Stomach (tissue), 8 donors: ENCODE measurements at regions not wholly inside any gene's neighbourhood (a gene's known extent, or its start where the extent isn't known, plus 50 kb on each side); places are given as distances from the start of the nearest gene placed in this dataset.
A peak's percentile ranks its signal among the peaks of the same experiment; 100 is the strongest.

Experiments
- DNase-seq, 2 donors: peaks; one replicate each; pipeline versions ENCODE4 v3.0.0 to v3.0.0-alpha.2; 2013 to 2019
- H3K27ac ChIP-seq, 5 donors: fragments of 200-600 bp in 4 of 5; sonication (generic) in 4 of 5; one replicate each; pipeline ENCODE4 v1.5.1; 2013 to 2019; ENCODE audit warnings: mild to moderate bottlenecking in 1 of 5, moderate library complexity in 1 of 5
- H3K27me3 ChIP-seq, 3 donors: fragments of 200-600 bp; sonication (generic); one replicate each; pipeline ENCODE4 v1.5.1; 2017 to 2019; ENCODE audit warnings: mixed run types in 1 of 3
- H3K36me3 ChIP-seq, 4 donors: fragments of 200-600 bp; sonication (generic); 1 replicate in 3 of 4; 2 replicates in 1 of 4; pipeline ENCODE4 v1.5.1; 2016 to 2019
- H3K4me1 ChIP-seq, 4 donors: fragments of 200-600 bp; sonication (generic); one replicate each; pipeline ENCODE4 v1.5.1; 2016 to 2019
- H3K4me3 ChIP-seq, 4 donors: fragments of 200-600 bp; sonication (generic) in 3 of 4; one replicate each; pipeline ENCODE4 v1.5.1; 2016 to 2019; ENCODE audit warnings: mild to moderate bottlenecking in 1 of 4
- H3K9me3 ChIP-seq, 4 donors: fragments of 200-600 bp; sonication (generic); one replicate each; pipeline ENCODE4 v1.5.1; 2016 to 2019
- CTCF ChIP-seq, 7 experiments: fragments of 450-650 bp in 4 of 7; fragments of 200-600 bp in 3 of 7; sonication (generic) in 3 of 7; IDR thresholded peaks; one replicate each; pipeline ENCODE4 v1.5.1; 2016 to 2019; ENCODE audit warnings: antibody characterized with exemption in 7 of 7, control low read depth in 2 of 7, mild to moderate bottlenecking in 1 of 7
- EP300 ChIP-seq: sonication (generic); formaldehyde crosslinking; IDR thresholded peaks from one replicate; pipeline ENCODE4 v1.6.1; 2017; ENCODE audit warnings: antibody characterized with exemption
- POLR2A ChIP-seq, 4 donors: fragments of 450-650 bp; IDR thresholded peaks; one replicate each; pipeline ENCODE4 v1.6.1; 2016; ENCODE audit warnings: antibody characterized with exemption in 4 of 4, control low read depth in 2 of 4, mild to moderate bottlenecking in 1 of 4, moderate library complexity in 1 of 4
- POLR2AphosphoS5 ChIP-seq, 3 donors: sonication (generic); formaldehyde crosslinking; IDR thresholded peaks; one replicate each; pipeline ENCODE4 v1.6.1; 2016; ENCODE audit warnings: antibody characterized with exemption in 3 of 3
- WGBS, 5 donors: extraction: QIAGEN DNeasy Blood & Tissue Kit in 3 of 5; methylation state at CpG; one replicate each; pipeline versions ENCODE4 v1.1.5 to v1.1.7; 2013 to 2018; 5-methylcytosine and 5-hydroxymethylcytosine counted together
- intact Hi-C: fragments of 100-400 bp; cut with DNase I; formaldehyde crosslinking; loops from one replicate; pipeline ENCODE4 v1.15.1; 2023; ENCODE audit warnings: low total_unique reads
- donor health status: healthy with polysubstance abuse.
- donor health status: Bipolar disorder and iron deficiency.
- donor health status: healthy.

GRCh38 chr1:238063454-238063853 is 172.7 kb upstream of the ZP4 start:
- peak in 1 of 2 donors; percentile 69 for DNase-seq
- 78 to 91% (median 86%) methylated on average over 4 of the region's 4 CpGs for WGBS, 5 donors
- no peaks in the 10 kb centered on the region for H3K36me3 ChIP-seq
- intact Hi-C loops: no loop called here
- no peak overlapping the region for H3K4me3 ChIP-seq
- H3K27me3 ChIP-seq: no peaks in the 10 kb centered on the region
- H3K4me1 ChIP-seq: no peaks in the 10 kb centered on the region
- no peak overlapping the region for H3K27ac ChIP-seq
- TF ChIP-seq POLR2A (IDR thresholded peaks at IDR 0.05): no peak
- TF ChIP-seq POLR2AphosphoS5 (IDR thresholded peaks at IDR 0.05): no peak
- TF ChIP-seq EP300: no peak
- TF ChIP-seq CTCF (IDR thresholded peaks at IDR 0.05): no peak
- H3K9me3 ChIP-seq: peaks cover 0 to 10% (median 1%) of the 10 kb centered on the region in 4 donors

GRCh38 chr1:238061967-238062613 is 171.4 kb upstream of the ZP4 start:
- Histone ChIP-seq H3K4me3 (no peak overlapping the region), H3K27ac (no peak overlapping the region), H3K27me3 (no peaks in the 10 kb centered on the region), H3K36me3 (no peaks in the 10 kb centered on the region), H3K4me1 (no peaks in the 10 kb centered on the region), H3K9me3 (peaks cover 0 to 18% (median 9%) of the 10 kb centered on the region in 4 donors)
- TF ChIP-seq POLR2A (IDR thresholded peaks at IDR 0.05): no peak
- no peak for TF ChIP-seq CTCF (IDR thresholded peaks at IDR 0.05)
- no peak for TF ChIP-seq POLR2AphosphoS5 (IDR thresholded peaks at IDR 0.05)
- no peak for TF ChIP-seq EP300
- WGBS, 5 donors: 68 to 83% (median 75%) methylated on average over 3 of the region's 3 CpGs
- intact Hi-C loops: no loop called here
- peak in 1 of 2 donors; percentile 12 for DNase-seq

- Histone ChIP-seq H3K36me3 (no peaks in the 10 kb centered on the region), H3K4me1 (no peaks in the 10 kb centered on the region), H3K4me3 (no peak overlapping the region), H3K27me3 (no peaks in the 10 kb centered on the region), H3K9me3 (peaks cover 0 to 18% (median 9%) of the 10 kb centered on the region in 4 donors), H3K27ac (no peak overlapping the region)
- peak in 1 of 2 donors; percentile 17 for DNase-seq
- intact Hi-C loops: no loop called here
- no peak for TF ChIP-seq POLR2AphosphoS5 (IDR thresholded peaks at IDR 0.05)
- TF ChIP-seq CTCF (IDR thresholded peaks at IDR 0.05): no peak
- TF ChIP-seq EP300: no peak
- TF ChIP-seq POLR2A (IDR thresholded peaks at IDR 0.05): no peak
- 33 to 51% (median 36%) methylated on average over 2 of the region's 2 CpGs for WGBS, 5 donors
Observed at GRCh38 chr1:238060061-238060460, 169.3 kb upstream of the ZP4 start.

DNA sequence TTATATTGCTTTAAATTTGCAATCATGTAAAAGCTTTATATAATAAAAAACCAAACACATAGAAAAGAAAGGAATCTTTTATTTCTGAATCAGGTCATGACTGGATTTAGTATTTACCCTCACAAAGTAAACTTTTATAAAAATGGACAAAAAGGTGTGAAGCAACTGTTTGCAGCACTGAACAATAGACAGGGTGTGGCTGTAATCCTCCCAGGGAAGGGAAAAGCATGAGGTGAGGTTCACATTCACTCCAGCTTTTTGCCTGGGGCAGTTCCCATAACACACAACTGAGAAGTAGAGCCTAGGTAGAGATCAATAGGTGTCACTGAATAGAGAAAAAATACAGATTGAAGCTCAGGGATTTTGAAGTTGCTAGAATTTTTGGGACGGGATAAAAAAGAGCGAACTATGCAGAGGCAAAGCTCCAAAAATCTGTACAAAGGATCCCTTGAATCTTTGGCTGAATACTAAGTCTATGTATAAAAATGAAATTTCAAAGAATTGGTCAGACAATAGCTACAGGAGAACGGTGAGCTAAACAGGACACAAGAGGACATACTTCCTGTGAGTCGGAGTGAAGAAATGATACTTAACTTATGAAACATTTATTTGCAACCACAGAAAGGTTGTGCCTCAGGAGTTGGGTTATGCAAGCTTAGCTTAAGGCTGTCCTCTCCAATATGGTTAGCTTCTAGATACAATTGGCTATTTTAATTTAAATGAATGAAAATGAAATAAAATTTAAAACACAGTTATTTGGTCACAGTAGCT is 162.0 kb upstream of the ZP4 start:
- no peaks in the 10 kb centered on the region for H3K36me3 ChIP-seq
- no peaks in the 10 kb centered on the region for H3K27me3 ChIP-seq
- peak in 1 of 2 donors; percentile 56 for DNase-seq
- H3K4me1 ChIP-seq: no peaks in the 10 kb centered on the region
- TF ChIP-seq EP300: no peak
- no peak for TF ChIP-seq POLR2A (IDR thresholded peaks at IDR 0.05)
- no peak for TF ChIP-seq CTCF (IDR thresholded peaks at IDR 0.05)
- TF ChIP-seq POLR2AphosphoS5 (IDR thresholded peaks at IDR 0.05): no peak
- WGBS, 5 donors: 75 to 85% (median 77%) methylated on average over 4 of the region's 4 CpGs
- intact Hi-C loops: no loop called here
- H3K4me3 ChIP-seq: no peak overlapping the region
- H3K9me3 ChIP-seq: peaks cover 0 to 5% (median under 1%) of the 10 kb centered on the region in 4 donors
- no peak overlapping the region for H3K27ac ChIP-seq
